Upper lobe of left lung (tissue), 4 donors: ENCODE measurements at regions not wholly inside any gene's neighbourhood (a gene's known extent, or its start where the extent isn't known, plus 50 kb on each side); places are given as distances from the start of the nearest gene placed in this dataset.
"Not testable (repeated sequence)": the region's sequence is repeated elsewhere in the genome, so short reads cannot be mapped to it uniquely, and the experiment has no call there.

Experiments used
- CTCF ChIP-seq, 6 experiments: fragments of 450-650 bp in 4 of 6; fragments of 200-600 bp in 2 of 6; sonication (generic) in 2 of 6; IDR thresholded peaks; one replicate each; pipeline ENCODE4 v1.5.1; 2016 to 2019; ENCODE audit warnings: antibody characterized with exemption in 6 of 6
- EP300 ChIP-seq, 4 donors: sonication (generic); formaldehyde crosslinking; IDR thresholded peaks; one replicate each; pipeline ENCODE4 v1.5.1; 2017; ENCODE audit warnings: antibody characterized with exemption in 4 of 4, control low read depth in 2 of 4
- POLR2A ChIP-seq, 4 donors: fragments of 450-650 bp; IDR thresholded peaks; one replicate each; pipeline ENCODE4 v1.5.1; 2016 to 2017; ENCODE audit warnings: antibody characterized with exemption in 4 of 4, mild to moderate bottlenecking in 2 of 4
- POLR2AphosphoS5 ChIP-seq, 2 donors: sonication (generic); formaldehyde crosslinking; IDR thresholded peaks; one replicate each; pipeline ENCODE4 v1.5.1; 2017; ENCODE audit warnings: antibody characterized with exemption in 2 of 2

GRCh38 chr5:174943002-174943401 lies 218.6 kb downstream of the MSX2 start:
- not testable (repeated sequence) for TF ChIP-seq CTCF, POLR2A, POLR2AphosphoS5, EP300 (IDR thresholded peaks at IDR 0.05)
